22Rv1 (cell line): ENCODE measurements at regions not wholly inside any gene's neighbourhood (a gene's known extent, or its start where the extent isn't known, plus 50 kb on each side); places are given as distances from the start of the nearest gene placed in this dataset.
"Not testable (repeated sequence)": the region's sequence is repeated elsewhere in the genome, so short reads cannot be mapped to it uniquely, and the experiment has no call there.

Source experiments
- H3K27ac ChIP-seq: fragments of 450-650 bp; 2 replicates; pipeline ENCODE4 v1.5.1; 2017
- CTCF ChIP-seq: fragments of 450-650 bp; IDR thresholded peaks from 2 replicates; pipeline ENCODE4 v1.5.1; 2017; ENCODE audit warnings: mild to moderate bottlenecking
- ZFX ChIP-seq: fragments of 450-650 bp; IDR thresholded peaks from 2 replicates; pipeline ENCODE4 v1.6.1; 2017; ENCODE audit warnings: antibody characterized with exemption, borderline replicate concordance

- TF ChIP-seq CTCF (peak; percentile 98), ZFX (no peak)
- no peak overlapping the region for H3K27ac ChIP-seq
Measured at GRCh38 chr12:107607464-107608392, 77.9 kb upstream of the PWP1 start.

- H3K27ac ChIP-seq: not testable (repeated sequence)
Measured at GRCh38 chr12:107608779-107609178, 76.8 kb upstream of the PWP1 start.

GRCh38 chr12:107610021-107610859, 75.4 kb upstream of the PWP1 start:
- no peak overlapping the region for H3K27ac ChIP-seq
- TF ChIP-seq CTCF (peak; percentile 97), ZFX (no peak)

GRCh38 chr12:107612508-107612907, 73.1 kb upstream of the PWP1 start:
- H3K27ac ChIP-seq: no peak overlapping the region
- TF ChIP-seq CTCF: no peak
- no peak for TF ChIP-seq ZFX

- TF ChIP-seq ZFX: no peak
- no peak overlapping the region for H3K27ac ChIP-seq
Measured at GRCh38 chr12:107616941-107617340, 68.7 kb upstream of the PWP1 start.

- TF ChIP-seq CTCF (no peak), ZFX (no peak)
Measured at GRCh38 chr12:107618106-107618505, 67.5 kb upstream of the PWP1 start.

GRCh38 chr12:107619831-107620230, 65.8 kb upstream of the PWP1 start:
- no peak overlapping the region for H3K27ac ChIP-seq
- TF ChIP-seq ZFX: no peak
- no peak for TF ChIP-seq CTCF

More at GRCh38 chr12:107618106-107618505, 67.5 kb upstream of the PWP1 start:
- no peak overlapping the region for H3K27ac ChIP-seq

- no peak overlapping the region for H3K27ac ChIP-seq
- no peak for TF ChIP-seq ZFX
- peak; percentile 81 for TF ChIP-seq CTCF
Measured at GRCh38 chr12:107622001-107622400, 63.6 kb upstream of the PWP1 start.
